ENCODE measurements at regions not wholly inside any gene's neighbourhood (a gene's known extent, or its start where the extent isn't known, plus 50 kb on each side); places are given as distances from the start of the nearest gene placed in this dataset.

GRCh38 chr2:223107825-223108224 lies 55.8 kb downstream of the KCNE4 start:
- TF ChIP-seq CTCF (conservative IDR thresholded peaks at IDR 0.05 in 1 of 2, IDR thresholded peaks at IDR 0.05 in 1 of 2; ENCODE audit: extremely low read depth in 1 of 2, insufficient read depth in 1 of 2, low read depth in 1 of 2, low read length in 2 of 2) (no peak), EZH2 (IDR thresholded peaks at IDR 0.05; ENCODE audit: borderline replicate concordance, low read length) (no peak)

Data from mammary epithelial cell (primary cell).